ENCODE measurements at regions not wholly inside any gene's neighbourhood (a gene's known extent, or its start where the extent isn't known, plus 50 kb on each side); places are given as distances from the start of the nearest gene placed in this dataset.

GRCh38 chr3:80233576-80233975, 465.8 kb upstream of the ROBO1 start:
- Mint-ChIP-seq H3K27me3 (no peaks in the 10 kb centered on the region), H3K36me3 (no peaks in the 10 kb centered on the region), H3K4me1 (no peaks in the 10 kb centered on the region), H3K9me3 (peaks cover 0 to 4% of the 10 kb centered on the region in 2 donors), H3K4me3 (no peak overlapping the region), H3K27ac (no peak overlapping the region)
- ATAC-seq (replicated peaks): no peak
- DNase-seq: no peak

GRCh38 chr3:80232760-80233159, 465.0 kb upstream of the ROBO1 start:
- no peak overlapping the region for H3K4me3 Mint-ChIP-seq
- H3K9me3 Mint-ChIP-seq: peaks cover 1 to 4% of the 10 kb centered on the region in 2 donors
- DNase-seq (no peak), ATAC-seq (replicated peaks) (no peak)
- no peak overlapping the region for H3K27ac Mint-ChIP-seq
- no peaks in the 10 kb centered on the region for H3K4me1 Mint-ChIP-seq
- no peaks in the 10 kb centered on the region for H3K27me3 Mint-ChIP-seq
- no peaks in the 10 kb centered on the region for H3K36me3 Mint-ChIP-seq

GRCh38 chr3:80230962-80231361, 463.2 kb upstream of the ROBO1 start:
- Mint-ChIP-seq H3K4me3 (no peak overlapping the region), H3K4me1 (no peaks in the 10 kb centered on the region), H3K27ac (no peak overlapping the region), H3K36me3 (no peaks in the 10 kb centered on the region), H3K27me3 (no peaks in the 10 kb centered on the region), H3K9me3 (peaks cover 4 to 5% of the 10 kb centered on the region in 2 donors)
- no peak for DNase-seq
- no peak for ATAC-seq (replicated peaks)

- Mint-ChIP-seq H3K4me3 (no peak overlapping the region), H3K36me3 (no peaks in the 10 kb centered on the region), H3K9me3 (peaks cover 0 to 5% of the 10 kb centered on the region in 2 donors), H3K4me1 (no peaks in the 10 kb centered on the region), H3K27ac (no peak overlapping the region), H3K27me3 (no peaks in the 10 kb centered on the region)
- ATAC-seq (replicated peaks): no peak
- no peak for DNase-seq
Measured at GRCh38 chr3:80227216-80227615, 459.4 kb upstream of the ROBO1 start.

DNA sequence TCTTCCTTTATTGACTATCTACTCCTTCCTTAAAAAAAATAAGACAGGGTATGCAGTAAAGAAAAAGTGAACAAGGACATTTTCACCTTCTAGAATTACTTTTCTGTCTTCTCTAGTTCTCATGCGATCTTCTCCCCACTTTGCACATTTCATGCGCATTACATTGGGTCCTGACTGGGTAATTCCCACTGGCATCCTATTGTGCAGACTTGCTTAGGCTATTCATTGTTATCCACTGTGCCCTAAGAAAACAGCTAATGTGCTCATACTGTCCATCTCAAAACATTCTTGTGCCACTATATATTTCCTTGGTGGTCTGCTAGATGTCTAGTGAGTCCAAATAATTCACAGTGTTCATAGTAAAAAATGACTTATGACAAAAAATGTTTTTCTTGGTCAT, 447.4 kb upstream of the ROBO1 start:
- DNase-seq (no peak), ATAC-seq (replicated peaks) (no peak)
- Mint-ChIP-seq H3K4me3 (no peak overlapping the region), H3K9me3 (no peaks in the 10 kb centered on the region), H3K36me3 (no peaks in the 10 kb centered on the region), H3K27ac (no peak overlapping the region), H3K4me1 (no peaks in the 10 kb centered on the region), H3K27me3 (no peaks in the 10 kb centered on the region)

- Mint-ChIP-seq H3K27me3 (no peaks in the 10 kb centered on the region), H3K9me3 (peaks cover 0 to 5% of the 10 kb centered on the region in 2 donors), H3K36me3 (no peaks in the 10 kb centered on the region), H3K4me1 (no peaks in the 10 kb centered on the region), H3K27ac (no peak overlapping the region), H3K4me3 (no peak overlapping the region)
- ATAC-seq (replicated peaks) (no peak), DNase-seq (no peak)
Measured at GRCh38 chr3:80213086-80213485, 445.3 kb upstream of the ROBO1 start.

GRCh38 chr3:80192936-80193335, 425.1 kb upstream of the ROBO1 start:
- DNase-seq: no peak
- no peaks in the 10 kb centered on the region for H3K27me3 Mint-ChIP-seq
- peaks cover 4% of the 10 kb centered on the region in 2 donors for H3K9me3 Mint-ChIP-seq
- H3K27ac Mint-ChIP-seq: no peak overlapping the region
- no peak overlapping the region for H3K4me3 Mint-ChIP-seq
- no peaks in the 10 kb centered on the region for H3K4me1 Mint-ChIP-seq
- no peak for ATAC-seq (replicated peaks)
- no peaks in the 10 kb centered on the region for H3K36me3 Mint-ChIP-seq

DNA sequence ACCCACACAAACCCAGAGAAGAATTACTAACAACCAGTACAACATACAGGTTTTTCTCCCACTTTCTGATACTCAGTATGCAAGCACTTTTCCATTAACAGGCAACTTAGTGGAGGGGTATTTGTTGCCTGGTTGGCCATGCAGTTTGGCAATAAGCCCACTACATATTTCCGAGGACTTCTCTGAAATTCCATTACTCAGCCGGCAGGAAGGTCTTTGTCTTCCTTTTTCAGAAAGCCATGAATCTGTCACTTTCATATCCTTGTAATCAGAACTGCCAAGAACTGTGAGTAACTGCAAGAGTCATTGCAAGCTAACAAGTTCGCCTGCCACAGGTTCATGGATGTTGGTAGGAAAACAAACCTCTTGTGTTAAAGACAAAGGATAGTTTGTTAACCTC, 422.3 kb upstream of the ROBO1 start:
- DNase-seq: no peak
- no peaks in the 10 kb centered on the region for H3K4me1 Mint-ChIP-seq

GRCh38 chr3:80187981-80188380, 420.2 kb upstream of the ROBO1 start:
- Mint-ChIP-seq H3K4me3 (no peak overlapping the region), H3K4me1 (no peaks in the 10 kb centered on the region), H3K36me3 (no peaks in the 10 kb centered on the region), H3K27me3 (no peaks in the 10 kb centered on the region), H3K27ac (no peak overlapping the region), H3K9me3 (peaks cover 0 to 4% of the 10 kb centered on the region in 2 donors)
- ATAC-seq (replicated peaks) (no peak), DNase-seq (no peak)

More for the DNA sequence above, 422.3 kb upstream of the ROBO1 start:
- H3K4me3 Mint-ChIP-seq: no peak overlapping the region
- no peak overlapping the region for H3K27ac Mint-ChIP-seq
- ATAC-seq (replicated peaks): no peak
- no peaks in the 10 kb centered on the region for H3K36me3 Mint-ChIP-seq
- peaks cover 4 to 7% of the 10 kb centered on the region in 2 donors for H3K9me3 Mint-ChIP-seq
- no peaks in the 10 kb centered on the region for H3K27me3 Mint-ChIP-seq

GRCh38 chr3:80159990-80160506, 392.2 kb upstream of the ROBO1 start:
- H3K9me3 Mint-ChIP-seq: peaks cover 0 to 4% of the 10 kb centered on the region in 2 donors
- H3K4me1 Mint-ChIP-seq: no peaks in the 10 kb centered on the region
- H3K4me3 Mint-ChIP-seq: no peak overlapping the region
- no peak overlapping the region for H3K27ac Mint-ChIP-seq
- no peaks in the 10 kb centered on the region for H3K27me3 Mint-ChIP-seq
- DNase-seq (no peak), ATAC-seq (replicated peaks) (no peak)
- no peaks in the 10 kb centered on the region for H3K36me3 Mint-ChIP-seq

GRCh38 chr3:80158332-80158731, 390.5 kb upstream of the ROBO1 start:
- ATAC-seq (replicated peaks) (no peak), DNase-seq (no peak)
- no peaks in the 10 kb centered on the region for H3K36me3 Mint-ChIP-seq
- no peaks in the 10 kb centered on the region for H3K4me1 Mint-ChIP-seq
- H3K9me3 Mint-ChIP-seq: peaks cover under 1 to 1% of the 10 kb centered on the region in 2 donors
- no peaks in the 10 kb centered on the region for H3K27me3 Mint-ChIP-seq
- no peak overlapping the region for H3K4me3 Mint-ChIP-seq
- no peak overlapping the region for H3K27ac Mint-ChIP-seq

DNA sequence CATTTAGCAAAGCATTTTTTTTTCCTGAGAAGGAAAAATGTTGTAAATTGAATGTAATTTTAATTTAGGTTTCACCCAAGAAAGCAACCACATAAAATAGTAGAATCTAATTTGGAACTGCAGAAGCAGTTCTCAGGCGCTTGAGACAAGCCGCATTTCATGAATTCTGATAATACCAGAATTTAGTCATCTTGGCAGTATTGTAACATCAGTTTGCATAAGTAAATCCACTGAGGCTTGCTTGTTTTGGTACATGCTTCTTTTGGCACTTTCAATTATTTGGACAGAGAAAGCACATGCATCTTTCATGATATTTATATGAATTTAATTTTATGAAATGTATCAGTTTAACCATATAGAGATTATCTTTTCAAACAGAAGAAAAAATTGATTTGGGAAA, 389.7 kb upstream of the ROBO1 start:
- H3K4me1 Mint-ChIP-seq: no peaks in the 10 kb centered on the region
- DNase-seq (no peak), ATAC-seq (replicated peaks) (no peak)
- no peaks in the 10 kb centered on the region for H3K36me3 Mint-ChIP-seq
- no peak overlapping the region for H3K27ac Mint-ChIP-seq
- H3K9me3 Mint-ChIP-seq: peaks cover 0 to 3% of the 10 kb centered on the region in 2 donors
- no peaks in the 10 kb centered on the region for H3K27me3 Mint-ChIP-seq
- H3K4me3 Mint-ChIP-seq: no peak overlapping the region

DNA sequence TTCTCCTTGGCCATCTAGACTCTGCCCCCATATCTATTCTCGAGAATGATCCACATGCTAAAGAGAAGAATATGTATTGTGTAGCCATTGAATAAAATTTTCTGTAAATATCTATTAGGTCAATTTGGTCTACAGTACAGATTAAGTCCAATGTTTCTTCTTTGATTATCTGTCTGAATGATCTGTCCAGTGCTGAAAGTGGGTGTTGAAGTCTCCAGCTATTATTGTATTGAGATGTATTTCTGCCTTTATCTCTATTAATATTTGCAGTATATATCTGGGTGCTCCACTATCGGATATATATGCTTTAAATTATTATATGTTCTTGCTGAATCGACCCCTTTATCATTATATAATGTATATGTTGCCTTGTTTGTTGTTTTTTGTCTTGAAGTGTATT, 384.9 kb upstream of the ROBO1 start:
- no peak for DNase-seq
- Mint-ChIP-seq H3K4me3 (no peak overlapping the region), H3K4me1 (no peaks in the 10 kb centered on the region), H3K36me3 (no peaks in the 10 kb centered on the region), H3K27ac (no peak overlapping the region), H3K27me3 (no peaks in the 10 kb centered on the region), H3K9me3 (peaks cover 4 to 18% of the 10 kb centered on the region in 2 donors)
- no peak for ATAC-seq (replicated peaks)

- Mint-ChIP-seq H3K27me3 (no peaks in the 10 kb centered on the region), H3K4me3 (no peak overlapping the region), H3K4me1 (no peaks in the 10 kb centered on the region), H3K9me3 (peaks cover 10 to 13% of the 10 kb centered on the region in 2 donors), H3K27ac (no peak overlapping the region), H3K36me3 (no peaks in the 10 kb centered on the region)
- DNase-seq: no peak
- ATAC-seq (replicated peaks): no peak
Measured at GRCh38 chr3:80142714-80143113, 374.9 kb upstream of the ROBO1 start.

DNA sequence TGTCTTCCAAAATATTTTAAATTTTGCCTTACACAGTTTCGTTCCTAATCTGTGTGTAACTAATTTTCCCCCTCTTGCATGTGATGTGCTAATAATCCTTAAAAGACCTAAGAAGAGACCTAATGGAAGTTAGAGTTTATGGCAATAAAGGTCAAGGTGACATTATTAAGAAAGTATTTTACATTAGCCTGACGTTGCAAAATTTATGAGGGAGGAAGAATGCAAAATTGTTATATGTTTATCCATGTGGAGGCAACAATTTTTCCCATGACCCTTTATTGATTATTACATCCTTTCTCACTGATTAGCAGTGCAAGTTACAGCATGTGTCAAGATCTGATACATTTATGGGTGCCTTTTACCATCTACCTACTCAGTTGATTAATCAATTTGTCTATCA, 373.8 kb upstream of the ROBO1 start:
- ATAC-seq (replicated peaks): no peak
- Mint-ChIP-seq H3K4me3 (no peak overlapping the region), H3K4me1 (no peaks in the 10 kb centered on the region)

GRCh38 chr3:80116281-80116680, 348.5 kb upstream of the ROBO1 start:
- DNase-seq: no peak
- peaks cover 5 to 12% of the 10 kb centered on the region in 2 donors for H3K9me3 Mint-ChIP-seq
- no peaks in the 10 kb centered on the region for H3K4me1 Mint-ChIP-seq
- no peaks in the 10 kb centered on the region for H3K27me3 Mint-ChIP-seq
- H3K36me3 Mint-ChIP-seq: no peaks in the 10 kb centered on the region
- no peak overlapping the region for H3K4me3 Mint-ChIP-seq
- ATAC-seq (replicated peaks): no peak
- H3K27ac Mint-ChIP-seq: no peak overlapping the region

More for the DNA sequence above, 373.8 kb upstream of the ROBO1 start:
- Mint-ChIP-seq H3K27me3 (no peaks in the 10 kb centered on the region), H3K36me3 (no peaks in the 10 kb centered on the region), H3K27ac (no peak overlapping the region), H3K9me3 (peaks cover 10 to 11% of the 10 kb centered on the region in 2 donors)
- DNase-seq: no peak

Data from stimulated activated naive B cell treated with anti-CD40 and anti-IgM and Interleukin-4, amounts not matched to agents 10 μg/mL and 1 μg/mL and 100 μg/mL, for 72 hours (primary cell).